ENCODE measurements at regions not wholly inside any gene's neighbourhood (a gene's known extent, or its start where the extent isn't known, plus 50 kb on each side); places are given as distances from the start of the nearest gene placed in this dataset.

GRCh38 chr1:214801191-214801590, 198.2 kb downstream of the CENPF start:
- Histone ChIP-seq H3K9me3 (ENCODE audit: insufficient read depth, low read depth, low read length) (no peaks in the 10 kb centered on the region), H3K9me2 (replicated peaks; ENCODE audit: low read depth, low read length) (no peaks in the 10 kb centered on the region), H4K20me1 (ENCODE audit: insufficient read depth, low read length, poor library complexity, severe bottlenecking) (no peaks in the 10 kb centered on the region), H3K9ac (ENCODE audit: low read depth, low read length, poor library complexity, severe bottlenecking) (no peak overlapping the region), H2AFZ (ENCODE audit: low read length) (no peak overlapping the region), H3K27me3 (ENCODE audit: insufficient read depth, low read length, poor library complexity, severe bottlenecking) (no peaks in the 10 kb centered on the region), H3K79me2 (ENCODE audit: insufficient read depth, low read length) (no peaks in the 10 kb centered on the region), H3K4me3 (ENCODE audit: low read length, poor library complexity, severe bottlenecking) (no peak overlapping the region), H3K4me2 (ENCODE audit: low read depth, low read length, poor library complexity, severe bottlenecking) (no peak overlapping the region), H3K4me1 (ENCODE audit: insufficient read depth, low read length, poor library complexity, severe bottlenecking) (no peaks in the 10 kb centered on the region), H3K36me3 (ENCODE audit: insufficient read depth, low read length) (no peaks in the 10 kb centered on the region), H3F3A (ENCODE audit: low read depth) (no peaks in the 10 kb centered on the region)
- no peak for TF ChIP-seq EZH2phosphoT487 (IDR thresholded peaks at IDR 0.05; ENCODE audit: borderline replicate concordance)
- TF ChIP-seq, protein P1, sequence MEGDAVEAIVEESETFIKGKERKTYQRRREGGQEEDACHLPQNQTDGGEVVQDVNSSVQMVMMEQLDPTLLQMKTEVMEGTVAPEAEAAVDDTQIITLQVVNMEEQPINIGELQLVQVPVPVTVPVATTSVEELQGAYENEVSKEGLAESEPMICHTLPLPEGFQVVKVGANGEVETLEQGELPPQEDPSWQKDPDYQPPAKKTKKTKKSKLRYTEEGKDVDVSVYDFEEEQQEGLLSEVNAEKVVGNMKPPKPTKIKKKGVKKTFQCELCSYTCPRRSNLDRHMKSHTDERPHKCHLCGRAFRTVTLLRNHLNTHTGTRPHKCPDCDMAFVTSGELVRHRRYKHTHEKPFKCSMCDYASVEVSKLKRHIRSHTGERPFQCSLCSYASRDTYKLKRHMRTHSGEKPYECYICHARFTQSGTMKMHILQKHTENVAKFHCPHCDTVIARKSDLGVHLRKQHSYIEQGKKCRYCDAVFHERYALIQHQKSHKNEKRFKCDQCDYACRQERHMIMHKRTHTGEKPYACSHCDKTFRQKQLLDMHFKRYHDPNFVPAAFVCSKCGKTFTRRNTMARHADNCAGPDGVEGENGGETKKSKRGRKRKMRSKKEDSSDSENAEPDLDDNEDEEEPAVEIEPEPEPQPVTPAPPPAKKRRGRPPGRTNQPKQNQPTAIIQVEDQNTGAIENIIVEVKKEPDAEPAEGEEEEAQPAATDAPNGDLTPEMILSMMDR (conservative IDR thresholded peaks at IDR 0.05; ENCODE audit: low read length) = no peak

DNA sequence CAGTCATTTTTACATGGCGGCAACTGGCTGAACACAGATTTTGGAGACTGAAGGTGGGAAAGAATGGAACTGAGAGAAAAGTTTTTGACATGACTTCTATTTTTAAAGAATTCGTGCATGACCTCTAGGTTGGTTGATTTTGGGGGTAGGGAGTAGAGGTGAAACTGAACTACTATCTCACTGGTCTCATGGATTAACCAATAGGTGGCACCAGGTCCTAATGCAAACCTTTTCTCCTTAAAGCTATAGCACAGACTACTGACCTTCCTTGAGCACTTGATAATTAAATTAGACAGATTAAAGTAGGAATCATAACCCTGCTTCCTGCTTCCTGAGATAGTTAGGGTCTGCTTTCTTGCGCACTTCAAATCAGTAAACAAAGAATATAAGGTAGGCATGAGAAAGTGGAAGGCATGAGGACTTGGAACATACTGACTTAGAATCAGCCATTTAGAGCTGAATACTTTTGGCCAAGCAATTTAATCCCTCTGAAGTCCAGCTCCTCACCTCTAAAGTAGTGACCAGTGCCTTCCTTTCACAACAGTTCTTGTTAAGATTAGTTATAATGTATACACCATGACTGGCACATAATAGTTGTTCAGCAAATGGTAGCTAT, 206.0 kb downstream of the CENPF start:
- no peaks in the 10 kb centered on the region for H3K4me1 ChIP-seq (ENCODE audit: insufficient read depth, low read length, poor library complexity, severe bottlenecking)
- no peaks in the 10 kb centered on the region for H3F3A ChIP-seq (ENCODE audit: low read depth)
- no peak overlapping the region for H3K4me2 ChIP-seq (ENCODE audit: low read depth, low read length, poor library complexity, severe bottlenecking)
- H3K4me3 ChIP-seq (ENCODE audit: low read length, poor library complexity, severe bottlenecking) = no peak overlapping the region
- H4K20me1 ChIP-seq (ENCODE audit: insufficient read depth, low read length, poor library complexity, severe bottlenecking) = no peaks in the 10 kb centered on the region
- H2AFZ ChIP-seq (ENCODE audit: low read length) = no peak overlapping the region
- H3K9me2 ChIP-seq (replicated peaks; ENCODE audit: low read depth, low read length) = no peaks in the 10 kb centered on the region
- H3K9ac ChIP-seq (ENCODE audit: low read depth, low read length, poor library complexity, severe bottlenecking) = no peak overlapping the region
- H3K27me3 ChIP-seq (ENCODE audit: insufficient read depth, low read length, poor library complexity, severe bottlenecking) = no peaks in the 10 kb centered on the region
- no peaks in the 10 kb centered on the region for H3K36me3 ChIP-seq (ENCODE audit: insufficient read depth, low read length)
- TF ChIP-seq EZH2phosphoT487 (IDR thresholded peaks at IDR 0.05; ENCODE audit: borderline replicate concordance) = no peak
- TF ChIP-seq, protein P1 (conservative IDR thresholded peaks at IDR 0.05; ENCODE audit: low read length) = peak; percentile 40
- H3K79me2 ChIP-seq (ENCODE audit: insufficient read depth, low read length) = no peaks in the 10 kb centered on the region
- no peaks in the 10 kb centered on the region for H3K9me3 ChIP-seq (ENCODE audit: insufficient read depth, low read depth, low read length)

GRCh38 chr1:214816603-214817002, 213.6 kb downstream of the CENPF start:
- H3K27me3 ChIP-seq (ENCODE audit: insufficient read depth, low read length, poor library complexity, severe bottlenecking) = no peaks in the 10 kb centered on the region
- no peak overlapping the region for H3K4me3 ChIP-seq (ENCODE audit: low read length, poor library complexity, severe bottlenecking)
- no peaks in the 10 kb centered on the region for H3F3A ChIP-seq (ENCODE audit: low read depth)
- no peaks in the 10 kb centered on the region for H3K9me3 ChIP-seq (ENCODE audit: insufficient read depth, low read depth, low read length)
- TF ChIP-seq, protein P1 (conservative IDR thresholded peaks at IDR 0.05; ENCODE audit: low read length) = no peak
- TF ChIP-seq EZH2phosphoT487 (IDR thresholded peaks at IDR 0.05; ENCODE audit: borderline replicate concordance) = no peak
- no peak overlapping the region for H3K4me2 ChIP-seq (ENCODE audit: low read depth, low read length, poor library complexity, severe bottlenecking)
- H3K9me2 ChIP-seq (replicated peaks; ENCODE audit: low read depth, low read length) = no peaks in the 10 kb centered on the region
- H4K20me1 ChIP-seq (ENCODE audit: insufficient read depth, low read length, poor library complexity, severe bottlenecking) = no peaks in the 10 kb centered on the region
- H3K9ac ChIP-seq (ENCODE audit: low read depth, low read length, poor library complexity, severe bottlenecking) = no peak overlapping the region
- H3K36me3 ChIP-seq (ENCODE audit: insufficient read depth, low read length) = no peaks in the 10 kb centered on the region
- H2AFZ ChIP-seq (ENCODE audit: low read length) = no peak overlapping the region
- H3K4me1 ChIP-seq (ENCODE audit: insufficient read depth, low read length, poor library complexity, severe bottlenecking) = no peaks in the 10 kb centered on the region
- no peaks in the 10 kb centered on the region for H3K79me2 ChIP-seq (ENCODE audit: insufficient read depth, low read length)
